Keratinocyte (primary cell): ENCODE measurements at regions not wholly inside any gene's neighbourhood (a gene's known extent, or its start where the extent isn't known, plus 50 kb on each side); places are given as distances from the start of the nearest gene placed in this dataset.

Experiments
- DNase-seq: peaks from one replicate; pipeline ENCODE4 v3.0.0-alpha.2; 2011; ENCODE audit warnings: low read depth, missing footprints, low spot score
- FAIRE-seq: peaks from 2 replicates; lab custom pipeline; 2011; peaks lifted over from hg19 to GRCh38; lab: Jason Lieb, UNC
- H2AFZ ChIP-seq: 2 replicates; pipeline ENCODE4 v1.6.0; 2012; ENCODE audit warnings: low read length, control low read depth, inconsistent platforms; ENCODE audit not compliant: control insufficient read depth
- H3K27ac ChIP-seq: 2 replicates; pipeline ENCODE4 v1.5.1; 2011; ENCODE audit warnings: low read length; ENCODE audit not compliant: control insufficient read depth, insufficient read depth
- H3K27me3 ChIP-seq: 3 replicates; pipeline ENCODE4 v1.6.0; 2011; ENCODE audit warnings: low read length; ENCODE audit not compliant: control insufficient read depth, insufficient read depth; ENCODE audit errors: extremely low read depth
- H3K36me3 ChIP-seq, 2 experiments: 2 replicates in 1 of 2; 3 replicates in 1 of 2; pipeline ENCODE4 v1.5.1; 2011; ENCODE audit warnings: low read length in 2 of 2, mild to moderate bottlenecking in 1 of 2; ENCODE audit not compliant: control insufficient read depth in 2 of 2, insufficient read depth in 2 of 2; ENCODE audit errors: extremely low read depth in 1 of 2
- H3K4me1 ChIP-seq: 3 replicates; pipeline ENCODE4 v1.5.1; 2011; ENCODE audit warnings: low read length; ENCODE audit not compliant: control insufficient read depth, insufficient read depth; ENCODE audit errors: extremely low read depth
- H3K4me2 ChIP-seq: 3 replicates; pipeline ENCODE4 v1.6.0; 2011; ENCODE audit warnings: low read depth, low read length; ENCODE audit not compliant: control insufficient read depth, insufficient read depth; ENCODE audit errors: extremely low read depth
- H3K4me3 ChIP-seq, 3 experiments: fragments of 200-600 bp in 1 of 3; sonication (generic) in 1 of 3; 2 replicates in 2 of 3; 3 replicates in 1 of 3; pipeline ENCODE4 v1.5.1; 2011 to 2016; ENCODE audit warnings: low read length in 3 of 3, mild to moderate bottlenecking in 3 of 3, control low read depth in 2 of 3, inconsistent platforms in 1 of 3, low read depth in 1 of 3, mixed read lengths in 1 of 3, mixed run types in 1 of 3, moderate library complexity in 1 of 3; ENCODE audit not compliant: control insufficient read depth in 2 of 3, insufficient read depth in 2 of 3; ENCODE audit errors: extremely low read depth in 1 of 3
- H3K79me2 ChIP-seq: 2 replicates; pipeline ENCODE4 v1.6.0; 2012; ENCODE audit warnings: low read length; ENCODE audit not compliant: control insufficient read depth, insufficient read depth
- H3K9ac ChIP-seq: 3 replicates; pipeline ENCODE4 v1.6.0; 2011; ENCODE audit warnings: low read length; ENCODE audit not compliant: control insufficient read depth, insufficient read depth; ENCODE audit errors: extremely low read depth
- H3K9me1 ChIP-seq: 3 replicates; pipeline ENCODE4 v1.6.0; 2011; ENCODE audit warnings: low read length; ENCODE audit not compliant: control insufficient read depth, insufficient read depth; ENCODE audit errors: extremely low read depth
- H3K9me3 ChIP-seq: 2 replicates; pipeline ENCODE4 v1.5.1; 2012; ENCODE audit warnings: low read depth, low read length; ENCODE audit not compliant: control insufficient read depth
- H4K20me1 ChIP-seq: 3 replicates; pipeline ENCODE4 v1.6.0; 2011; ENCODE audit warnings: low read length; ENCODE audit not compliant: control insufficient read depth, insufficient read depth; ENCODE audit errors: extremely low read depth
- EZH2 ChIP-seq: IDR thresholded peaks from one replicate; pipeline ENCODE4 v1.6.1; 2012; ENCODE audit warnings: inconsistent platforms, mild to moderate bottlenecking, low read length, moderate library complexity
- dilution Hi-C: fragments of 300-500 bp; cut with MboI; formaldehyde crosslinking; loops from one replicate; pipeline ENCODE4 v1.7.0; 2020; ENCODE audit warnings: low sequenced_read_pairs; ENCODE audit not compliant: extremely low pct_ligation_motif_present
- TF ChIP-seq, protein P1 (sequence below), 3 experiments: IDR thresholded peaks in 1 of 3; conservative IDR thresholded peaks in 1 of 3; optimal IDR thresholded peaks in 1 of 3; 2 replicates in 2 of 3; 3 replicates in 1 of 3; pipeline versions ENCODE3 to v1.5.1; 2011; ENCODE audit warnings: low read length in 3 of 3, mild to moderate bottlenecking in 3 of 3, moderate library complexity in 2 of 3, control low read depth in 1 of 3, inconsistent platforms in 1 of 3; ENCODE audit not compliant: insufficient read depth in 2 of 3; ENCODE audit errors: extremely low read depth in 1 of 3

DNA sequence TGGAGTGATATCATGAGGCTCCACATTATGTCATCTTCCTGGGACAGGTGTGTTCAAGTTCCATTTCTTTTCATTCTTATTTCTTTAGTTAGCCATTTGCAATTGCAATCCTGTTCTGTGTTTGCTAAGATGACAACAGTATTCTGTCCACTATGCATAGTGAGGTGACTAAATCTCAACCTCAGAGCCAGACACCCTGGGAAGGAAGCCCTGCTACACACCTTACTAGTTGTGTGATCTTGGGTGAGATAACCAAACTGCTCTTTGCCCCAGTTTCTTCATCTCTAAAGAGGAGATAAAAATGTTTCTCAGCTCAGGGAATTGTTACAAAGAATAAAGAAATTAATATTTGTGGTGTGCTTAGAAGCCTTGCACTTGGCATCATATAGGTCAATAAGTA lies 215.1 kb upstream of the RPS23 start:
- Histone ChIP-seq H3K9ac (no peak overlapping the region), H4K20me1 (no peaks in the 10 kb centered on the region), H3K27me3 (no peaks in the 10 kb centered on the region), H3K27ac (no peak overlapping the region), H3K9me1 (no peaks in the 10 kb centered on the region), H3K4me3 (no peak overlapping the region), H3K9me3 (no peaks in the 10 kb centered on the region), H3K79me2 (no peaks in the 10 kb centered on the region), H3K4me2 (no peak overlapping the region), H3K36me3 (no peaks in the 10 kb centered on the region), H3K4me1 (no peaks in the 10 kb centered on the region), H2AFZ (no peak overlapping the region)
- DNase-seq (no peak), FAIRE-seq (no peak)
- dilution Hi-C loops, result no loop called here
- TF ChIP-seq EZH2, result no peak
- TF ChIP-seq, protein P1, sequence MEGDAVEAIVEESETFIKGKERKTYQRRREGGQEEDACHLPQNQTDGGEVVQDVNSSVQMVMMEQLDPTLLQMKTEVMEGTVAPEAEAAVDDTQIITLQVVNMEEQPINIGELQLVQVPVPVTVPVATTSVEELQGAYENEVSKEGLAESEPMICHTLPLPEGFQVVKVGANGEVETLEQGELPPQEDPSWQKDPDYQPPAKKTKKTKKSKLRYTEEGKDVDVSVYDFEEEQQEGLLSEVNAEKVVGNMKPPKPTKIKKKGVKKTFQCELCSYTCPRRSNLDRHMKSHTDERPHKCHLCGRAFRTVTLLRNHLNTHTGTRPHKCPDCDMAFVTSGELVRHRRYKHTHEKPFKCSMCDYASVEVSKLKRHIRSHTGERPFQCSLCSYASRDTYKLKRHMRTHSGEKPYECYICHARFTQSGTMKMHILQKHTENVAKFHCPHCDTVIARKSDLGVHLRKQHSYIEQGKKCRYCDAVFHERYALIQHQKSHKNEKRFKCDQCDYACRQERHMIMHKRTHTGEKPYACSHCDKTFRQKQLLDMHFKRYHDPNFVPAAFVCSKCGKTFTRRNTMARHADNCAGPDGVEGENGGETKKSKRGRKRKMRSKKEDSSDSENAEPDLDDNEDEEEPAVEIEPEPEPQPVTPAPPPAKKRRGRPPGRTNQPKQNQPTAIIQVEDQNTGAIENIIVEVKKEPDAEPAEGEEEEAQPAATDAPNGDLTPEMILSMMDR (optimal IDR thresholded peaks at IDR 0.05 in 1 of 3, IDR thresholded peaks at IDR 0.05 in 1 of 3, conservative IDR thresholded peaks at IDR 0.05 in 1 of 3; ENCODE audit: extremely low read depth in 1 of 3, insufficient read depth in 2 of 3, low read length in 3 of 3), result no peak

DNA sequence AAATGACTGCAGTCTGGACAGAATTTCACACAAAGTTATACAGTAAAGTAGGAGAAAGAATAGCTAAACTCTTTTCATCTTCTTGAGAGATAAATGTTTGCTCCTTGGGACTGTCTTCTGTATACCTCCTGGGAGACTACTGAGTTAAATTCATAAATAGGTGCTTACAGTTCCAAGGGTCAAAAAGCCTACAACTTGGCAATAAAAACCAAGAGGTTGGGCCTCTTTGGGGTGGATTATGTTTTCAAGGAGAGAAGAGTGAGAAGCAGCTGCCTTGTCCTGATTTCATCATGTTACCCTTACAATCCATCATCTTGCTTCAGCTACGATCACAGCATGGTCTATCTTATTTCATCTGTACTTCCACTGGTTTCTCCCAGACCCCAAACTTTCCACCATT lies 213.2 kb upstream of the RPS23 start:
- no peak for TF ChIP-seq EZH2
- TF ChIP-seq, protein P1 (optimal IDR thresholded peaks at IDR 0.05 in 1 of 3, IDR thresholded peaks at IDR 0.05 in 1 of 3, conservative IDR thresholded peaks at IDR 0.05 in 1 of 3; ENCODE audit: extremely low read depth in 1 of 3, insufficient read depth in 2 of 3, low read length in 3 of 3), result no peak
- DNase-seq (no peak), FAIRE-seq (no peak)
- H3K79me2 ChIP-seq, result no peaks in the 10 kb centered on the region
- no peaks in the 10 kb centered on the region for H3K9me1 ChIP-seq
- no peaks in the 10 kb centered on the region for H3K9me3 ChIP-seq
- no peaks in the 10 kb centered on the region for H3K36me3 ChIP-seq
- no peak overlapping the region for H3K4me3 ChIP-seq
- dilution Hi-C loops, result no loop called here
- H3K4me1 ChIP-seq, result no peaks in the 10 kb centered on the region
- H3K9ac ChIP-seq, result no peak overlapping the region
- H4K20me1 ChIP-seq, result no peaks in the 10 kb centered on the region
- no peak overlapping the region for H3K4me2 ChIP-seq
- H3K27me3 ChIP-seq, result no peaks in the 10 kb centered on the region
- no peak overlapping the region for H3K27ac ChIP-seq
- no peak overlapping the region for H2AFZ ChIP-seq
